Spleen (tissue), 11 donors: ENCODE measurements at regions not wholly inside any gene's neighbourhood (a gene's known extent, or its start where the extent isn't known, plus 50 kb on each side); places are given as distances from the start of the nearest gene placed in this dataset.

Experiments used
- DNase-seq: peaks from one replicate; pipeline ENCODE4 v3.0.0-alpha.2; 2020
- H3K27ac ChIP-seq, 8 donors: fragments of 200-600 bp; sonication (generic) in 7 of 8; 1 replicate in 4 of 8; 2 replicates in 4 of 8; pipeline versions ENCODE4 v1.5.0 to v1.8.0; 2016 to 2021; ENCODE audit warnings: inconsistent platforms in 4 of 8, mild to moderate bottlenecking in 4 of 8, moderate library complexity in 1 of 8
- H3K27me3 ChIP-seq, 7 donors: fragments of 200-600 bp; sonication (generic) in 6 of 7; replicated peaks in 1 of 7; 1 replicate in 4 of 7; 2 replicates in 3 of 7; pipeline versions ENCODE4 v1.5.0 to v1.8.0; 2016 to 2021; ENCODE audit warnings: inconsistent platforms in 3 of 7, mild to moderate bottlenecking in 1 of 7
- H3K36me3 ChIP-seq, 6 donors: fragments of 200-600 bp; sonication (generic) in 5 of 6; 1 replicate in 4 of 6; 2 replicates in 2 of 6; pipeline versions ENCODE4 v1.5.0 to v1.8.0; 2016 to 2021; ENCODE audit warnings: inconsistent platforms in 2 of 6
- H3K4me1 ChIP-seq, 6 donors: fragments of 200-600 bp; sonication (generic) in 5 of 6; 1 replicate in 3 of 6; 2 replicates in 3 of 6; pipeline versions ENCODE4 v1.5.0 to v1.8.0; 2016 to 2021; ENCODE audit warnings: inconsistent platforms in 3 of 6
- H3K4me3 ChIP-seq, 8 donors: fragments of 200-600 bp; sonication (generic) in 7 of 8; 1 replicate in 4 of 8; 2 replicates in 4 of 8; pipeline versions ENCODE4 v1.5.0 to v1.8.0; 2016 to 2021; ENCODE audit warnings: inconsistent platforms in 4 of 8, mild to moderate bottlenecking in 4 of 8, moderate library complexity in 2 of 8
- H3K9me3 ChIP-seq, 8 donors: fragments of 200-600 bp; sonication (generic) in 7 of 8; 1 replicate in 4 of 8; 2 replicates in 4 of 8; pipeline versions ENCODE4 v1.5.0 to v1.8.0; 2016 to 2021; ENCODE audit warnings: inconsistent platforms in 4 of 8
- CTCF ChIP-seq, 11 experiments: fragments of 200-600 bp in 7 of 11; fragments of 450-650 bp in 4 of 11; sonication (generic) in 4 of 11; IDR thresholded peaks in 8 of 11; conservative IDR thresholded peaks in 3 of 11; 1 replicate in 7 of 11; 2 replicates in 4 of 11; pipeline versions ENCODE4 v1.4.0 to v1.8.0; 2016 to 2021; ENCODE audit warnings: antibody characterized with exemption in 11 of 11, inconsistent platforms in 4 of 11, mild to moderate bottlenecking in 1 of 11
- POLR2A ChIP-seq, 3 donors: fragments of 450-650 bp; IDR thresholded peaks; one replicate each; pipeline ENCODE4 v1.5.1; 2017; ENCODE audit warnings: antibody characterized with exemption in 3 of 3, mild to moderate bottlenecking in 1 of 3
- POLR2AphosphoS5 ChIP-seq, 3 donors: sonication (generic); formaldehyde crosslinking; IDR thresholded peaks; one replicate each; pipeline ENCODE4 v1.5.1; 2017; ENCODE audit warnings: antibody characterized with exemption in 3 of 3
- WGBS, 5 donors: extraction: QIAGEN DNeasy Blood & Tissue Kit in 3 of 5; methylation state at CpG; one replicate each; pipeline versions ENCODE4 v1.1.5 to v1.1.7; 2013 to 2018; 5-methylcytosine and 5-hydroxymethylcytosine counted together
- intact Hi-C: fragments of 100-400 bp; cut with DNase I; formaldehyde crosslinking; loops from one replicate; pipeline ENCODE4 v1.15.0; 2023; ENCODE audit warnings: low total_unique reads
- donor health status: healthy with polysubstance abuse.
- donor health status: DM: no; HTN: no; CAD: no; lungs with moderate emphysema.
- donor health status: DM: no; HTN: no; CAD: no.
- donor health status: Bipolar disorder and iron deficiency.
- donor health status: healthy.
- donor health status: DM: no; HTN: no; CAD: no.
- donor health status: DM: yes; HTN: yes; CAD: no.

GRCh38 chr1:5010656-5011055 is 356.2 kb downstream of the AJAP1 start:
- peaks cover 0 to 24% (median 0%) of the 10 kb centered on the region in 7 donors for H3K27me3 ChIP-seq
- H3K4me3 ChIP-seq: no peak overlapping the region
- H3K27ac ChIP-seq: no peak overlapping the region
- no peaks in the 10 kb centered on the region for H3K36me3 ChIP-seq
- no peak for TF ChIP-seq CTCF (IDR thresholded peaks at IDR 0.05 in 8 of 11, conservative IDR thresholded peaks at IDR 0.05 in 3 of 11)
- TF ChIP-seq POLR2A (IDR thresholded peaks at IDR 0.05): no peak
- no peak for TF ChIP-seq POLR2AphosphoS5 (IDR thresholded peaks at IDR 0.05)
- no peaks in the 10 kb centered on the region for H3K4me1 ChIP-seq
- H3K9me3 ChIP-seq: no peaks in the 10 kb centered on the region
- 72 to 90% (median 75%) methylated on average over 8 of the region's 8 CpGs for WGBS, 5 donors
- intact Hi-C loops: no loop called here
- DNase-seq: no peak

- TF ChIP-seq POLR2A (IDR thresholded peaks at IDR 0.05): no peak
- no peak for TF ChIP-seq POLR2AphosphoS5 (IDR thresholded peaks at IDR 0.05)
- no peak for TF ChIP-seq CTCF (IDR thresholded peaks at IDR 0.05 in 8 of 11, conservative IDR thresholded peaks at IDR 0.05 in 3 of 11)
- no peak overlapping the region for H3K4me3 ChIP-seq
- no peak for DNase-seq
- intact Hi-C loops: no loop called here
- no peaks in the 10 kb centered on the region for H3K4me1 ChIP-seq
- H3K36me3 ChIP-seq: no peaks in the 10 kb centered on the region
- no peak overlapping the region for H3K27ac ChIP-seq
- no peaks in the 10 kb centered on the region for H3K9me3 ChIP-seq
- H3K27me3 ChIP-seq: peaks cover 0 to 24% (median 0%) of the 10 kb centered on the region in 7 donors
- 78 to 90% (median 85%) methylated on average over 4 of the region's 4 CpGs for WGBS, 5 donors
Measured at GRCh38 chr1:5010236-5010635, 355.8 kb downstream of the AJAP1 start.

- no peak for TF ChIP-seq POLR2AphosphoS5 (IDR thresholded peaks at IDR 0.05)
- no peak for TF ChIP-seq CTCF (IDR thresholded peaks at IDR 0.05 in 8 of 11, conservative IDR thresholded peaks at IDR 0.05 in 3 of 11)
- no peak for TF ChIP-seq POLR2A (IDR thresholded peaks at IDR 0.05)
- H3K9me3 ChIP-seq: peaks cover 0 to 3% (median under 1%) of the 10 kb centered on the region in 8 donors
- no peak overlapping the region for H3K27ac ChIP-seq
- H3K36me3 ChIP-seq: no peaks in the 10 kb centered on the region
- 41 to 71% (median 53%) methylated on average over 6 to 7 of the region's 7 CpGs for WGBS, 5 donors
- H3K4me3 ChIP-seq: no peak overlapping the region
- H3K4me1 ChIP-seq: no peaks in the 10 kb centered on the region
- intact Hi-C loops: no loop called here
- peaks cover 0 to 24% (median 0%) of the 10 kb centered on the region in 7 donors for H3K27me3 ChIP-seq
- DNase-seq: no peak
Measured at GRCh38 chr1:5009376-5010065, 355.1 kb downstream of the AJAP1 start.

GRCh38 chr1:5005171-5005570 is 350.8 kb downstream of the AJAP1 start:
- DNase-seq: no peak
- intact Hi-C loops: no loop called here
- Histone ChIP-seq H3K4me1 (no peaks in the 10 kb centered on the region), H3K27ac (no peak overlapping the region), H3K36me3 (no peaks in the 10 kb centered on the region), H3K4me3 (no peak overlapping the region), H3K9me3 (peaks cover 0 to 23% (median 6%) of the 10 kb centered on the region in 8 donors), H3K27me3 (peaks cover 0 to 11% (median 0%) of the 10 kb centered on the region in 7 donors)
- 61 to 79% (median 76%) methylated on average over 6 of the region's 6 CpGs for WGBS, 5 donors
- TF ChIP-seq POLR2AphosphoS5 (IDR thresholded peaks at IDR 0.05) (no peak), POLR2A (IDR thresholded peaks at IDR 0.05) (no peak), CTCF (IDR thresholded peaks at IDR 0.05 in 8 of 11, conservative IDR thresholded peaks at IDR 0.05 in 3 of 11) (no peak)
